ENCODE measurements at regions not wholly inside any gene's neighbourhood (a gene's known extent, or its start where the extent isn't known, plus 50 kb on each side); places are given as distances from the start of the nearest gene placed in this dataset.

- TF ChIP-seq CTCF (IDR thresholded peaks at IDR 0.05) (no peak), CHD2 (IDR thresholded peaks at IDR 0.05; ENCODE audit: low read length, partially characterized antibody) (no peak), MAX (IDR thresholded peaks at IDR 0.05; ENCODE audit: low read depth) (no peak), SIN3A (IDR thresholded peaks at IDR 0.05; ENCODE audit: borderline replicate concordance, low read depth, low read length) (no peak)
Observed at GRCh38 chr6:19377722-19378121, 459.4 kb upstream of the ID4 start.
